ENCODE measurements at regions not wholly inside any gene's neighbourhood (a gene's known extent, or its start where the extent isn't known, plus 50 kb on each side); places are given as distances from the start of the nearest gene placed in this dataset.

DNA sequence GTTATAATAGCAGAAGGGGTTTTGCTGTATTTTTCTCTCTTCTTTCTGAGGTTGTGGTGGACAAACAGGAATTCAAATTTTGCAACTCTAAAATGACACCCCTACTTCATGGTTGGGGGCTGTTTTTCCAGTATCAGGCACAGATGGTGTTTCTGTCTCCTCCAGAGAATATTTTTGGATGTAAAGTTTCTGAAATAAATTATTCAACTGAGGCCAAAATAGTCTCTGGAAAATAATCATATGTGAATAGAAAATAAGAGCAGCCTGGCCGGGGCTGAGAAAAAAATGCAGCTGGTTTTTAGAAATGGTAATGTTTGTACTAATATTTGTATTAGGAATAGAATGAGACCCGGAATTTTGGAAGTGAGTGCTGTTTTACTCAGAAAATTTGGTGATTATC lies 121.3 kb upstream of the ADAMTS9 start:
- no peak overlapping the region for H3K4me3 ChIP-seq (replicated peaks in 1 of 2; ENCODE audit: low read depth in 2 of 2, low read length in 2 of 2)
- TF ChIP-seq, protein P1, sequence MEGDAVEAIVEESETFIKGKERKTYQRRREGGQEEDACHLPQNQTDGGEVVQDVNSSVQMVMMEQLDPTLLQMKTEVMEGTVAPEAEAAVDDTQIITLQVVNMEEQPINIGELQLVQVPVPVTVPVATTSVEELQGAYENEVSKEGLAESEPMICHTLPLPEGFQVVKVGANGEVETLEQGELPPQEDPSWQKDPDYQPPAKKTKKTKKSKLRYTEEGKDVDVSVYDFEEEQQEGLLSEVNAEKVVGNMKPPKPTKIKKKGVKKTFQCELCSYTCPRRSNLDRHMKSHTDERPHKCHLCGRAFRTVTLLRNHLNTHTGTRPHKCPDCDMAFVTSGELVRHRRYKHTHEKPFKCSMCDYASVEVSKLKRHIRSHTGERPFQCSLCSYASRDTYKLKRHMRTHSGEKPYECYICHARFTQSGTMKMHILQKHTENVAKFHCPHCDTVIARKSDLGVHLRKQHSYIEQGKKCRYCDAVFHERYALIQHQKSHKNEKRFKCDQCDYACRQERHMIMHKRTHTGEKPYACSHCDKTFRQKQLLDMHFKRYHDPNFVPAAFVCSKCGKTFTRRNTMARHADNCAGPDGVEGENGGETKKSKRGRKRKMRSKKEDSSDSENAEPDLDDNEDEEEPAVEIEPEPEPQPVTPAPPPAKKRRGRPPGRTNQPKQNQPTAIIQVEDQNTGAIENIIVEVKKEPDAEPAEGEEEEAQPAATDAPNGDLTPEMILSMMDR (IDR thresholded peaks at IDR 0.05; ENCODE audit: low read depth, low read length) = no peak
- DNase-seq (ENCODE audit: low read depth in 2 of 2) = no peak

DNA sequence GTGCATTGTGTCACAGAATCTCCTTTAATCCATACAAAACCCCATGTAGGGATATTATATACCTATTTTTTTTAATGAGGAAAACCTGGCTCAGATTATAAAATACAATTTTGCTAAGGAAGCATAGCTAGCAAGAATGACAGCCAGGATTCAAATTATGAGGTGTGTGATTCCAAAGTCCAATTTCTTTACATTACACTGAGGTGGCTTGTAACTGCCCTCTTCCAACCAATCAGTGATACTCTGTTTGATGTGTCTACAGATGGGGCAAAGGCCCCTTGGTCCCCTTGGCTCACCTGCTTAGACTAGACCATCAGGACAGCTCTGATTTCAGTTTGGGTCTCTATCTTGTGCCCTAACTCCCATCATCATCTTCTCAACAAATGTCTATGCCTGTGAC lies 120.3 kb upstream of the ADAMTS9 start:
- TF ChIP-seq, protein P1 (IDR thresholded peaks at IDR 0.05; ENCODE audit: low read depth, low read length) = no peak
- DNase-seq (ENCODE audit: low read depth in 2 of 2) = no peak
- no peak overlapping the region for H3K4me3 ChIP-seq (replicated peaks in 1 of 2; ENCODE audit: low read depth in 2 of 2, low read length in 2 of 2)

DNA sequence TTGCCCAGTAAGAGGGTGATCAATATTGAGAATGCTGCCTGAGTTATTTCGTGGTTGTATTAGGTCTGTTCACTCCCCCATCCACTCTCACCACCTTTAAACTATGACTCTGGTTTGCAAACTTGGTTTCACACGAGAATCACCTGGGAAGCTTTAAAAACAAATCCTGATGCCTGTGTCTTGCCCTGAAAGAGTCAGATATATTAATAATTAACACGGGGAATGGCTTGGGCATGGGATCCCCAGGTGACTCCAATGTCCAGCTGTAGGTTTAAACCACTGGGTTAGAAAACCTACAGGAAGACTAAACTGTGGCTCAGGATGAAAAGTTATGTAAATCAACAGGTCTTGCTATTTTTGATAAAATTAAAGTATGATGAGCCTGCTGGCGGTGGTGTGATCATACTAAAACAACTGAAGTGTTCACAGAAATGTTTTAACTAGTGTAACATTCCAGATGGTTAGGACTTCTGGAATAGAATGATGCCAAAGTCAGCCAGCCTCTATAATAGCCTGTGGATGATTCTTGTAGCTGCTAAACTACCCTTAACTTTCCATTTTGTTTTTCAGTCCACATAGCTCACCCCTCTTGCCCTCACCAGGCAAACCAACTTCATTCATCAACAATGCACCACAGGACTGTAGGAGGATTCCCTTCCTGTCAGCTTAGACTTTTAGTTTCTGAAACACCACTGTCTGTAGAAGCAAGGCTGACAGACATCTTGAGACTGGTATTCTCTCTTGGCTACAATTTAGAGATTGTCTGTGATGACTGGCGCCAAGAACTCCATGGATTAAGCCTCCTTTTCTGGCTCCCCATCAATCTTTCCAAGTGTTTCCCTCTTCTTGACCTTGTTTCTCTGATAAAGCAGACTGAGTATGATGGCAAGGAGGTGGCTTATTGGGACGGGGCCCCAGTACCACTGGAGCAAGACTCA lies 119.1 kb upstream of the ADAMTS9 start:
- H3K4me3 ChIP-seq (replicated peaks in 1 of 2; ENCODE audit: low read depth in 2 of 2, low read length in 2 of 2) = no peak overlapping the region
- DNase-seq (ENCODE audit: low read depth in 2 of 2) = no peak
- TF ChIP-seq, protein P1 (IDR thresholded peaks at IDR 0.05; ENCODE audit: low read depth, low read length) = no peak

DNA sequence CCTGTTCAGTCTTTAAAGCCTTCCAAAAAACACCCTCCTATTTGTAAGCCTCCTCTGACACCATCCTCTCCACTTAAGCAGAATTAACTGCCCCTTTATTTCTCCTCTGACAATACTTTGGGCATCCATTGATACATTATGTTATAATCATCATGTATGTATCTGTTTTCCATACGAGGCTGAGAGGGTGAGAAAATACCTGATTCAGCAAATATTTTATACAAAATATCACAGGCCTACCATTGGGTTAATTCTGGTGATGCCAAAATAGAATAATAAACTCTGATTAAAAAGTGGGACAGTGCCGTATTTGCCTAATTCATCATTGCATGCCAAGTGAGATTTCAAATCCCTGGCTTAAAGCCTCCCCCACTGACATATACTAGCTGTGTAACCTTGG lies 118.2 kb upstream of the ADAMTS9 start:
- DNase-seq (ENCODE audit: low read depth in 2 of 2) = no peak
- TF ChIP-seq, protein P1 (IDR thresholded peaks at IDR 0.05; ENCODE audit: low read depth, low read length) = no peak
- H3K4me3 ChIP-seq (replicated peaks in 1 of 2; ENCODE audit: low read depth in 2 of 2, low read length in 2 of 2) = no peak overlapping the region

DNA sequence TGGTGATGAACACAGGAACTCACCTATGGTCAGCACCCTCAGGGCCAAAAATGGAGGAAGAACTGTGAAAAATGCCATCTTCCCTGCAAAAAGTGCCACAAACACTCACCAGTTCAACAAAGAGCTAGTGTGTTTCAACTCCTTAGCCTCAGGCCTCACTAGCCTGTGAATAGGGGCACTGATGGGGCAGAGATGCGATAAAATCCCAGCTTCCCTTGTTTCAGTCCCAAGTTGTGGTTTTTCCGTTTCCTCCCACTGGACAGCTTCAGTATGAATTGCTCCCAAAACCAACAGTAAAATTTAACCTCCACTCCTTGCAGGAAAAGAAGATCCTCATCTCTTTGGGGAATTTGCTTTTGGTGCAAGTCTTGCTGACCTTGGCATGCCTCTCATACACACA lies 117.4 kb upstream of the ADAMTS9 start:
- TF ChIP-seq, protein P1 (IDR thresholded peaks at IDR 0.05; ENCODE audit: low read depth, low read length) = no peak
- no peak for DNase-seq (ENCODE audit: low read depth in 2 of 2)
- no peak overlapping the region for H3K4me3 ChIP-seq (replicated peaks in 1 of 2; ENCODE audit: low read depth in 2 of 2, low read length in 2 of 2)

DNA sequence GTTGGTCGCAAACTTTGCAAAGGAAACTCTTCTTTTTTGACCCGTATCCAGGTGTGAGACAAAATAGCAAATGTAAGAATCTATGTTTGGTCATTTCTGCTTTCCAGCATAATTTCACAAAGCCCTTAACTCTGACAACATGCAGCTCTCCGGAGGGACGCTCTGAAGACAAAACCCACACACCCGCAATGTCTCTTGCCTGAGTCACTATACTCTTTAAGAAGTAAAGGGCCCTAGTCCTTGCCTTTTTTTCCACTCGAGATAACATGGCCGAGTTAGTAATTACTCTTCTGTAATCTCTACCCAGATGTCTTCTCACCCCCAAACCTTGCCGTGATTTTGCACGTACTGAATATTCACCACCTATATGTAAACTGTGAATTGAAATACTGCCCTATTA lies 115.7 kb upstream of the ADAMTS9 start:
- H3K4me3 ChIP-seq (replicated peaks in 1 of 2; ENCODE audit: low read depth in 2 of 2, low read length in 2 of 2) = no peak overlapping the region
- DNase-seq (ENCODE audit: low read depth in 2 of 2) = no peak
- TF ChIP-seq, protein P1 (IDR thresholded peaks at IDR 0.05; ENCODE audit: low read depth, low read length) = no peak
